ENCODE measurements at regions not wholly inside any gene's neighbourhood (a gene's known extent, or its start where the extent isn't known, plus 50 kb on each side); places are given as distances from the start of the nearest gene placed in this dataset.

GRCh38 chr4:59222221-59222620, 1977.9 kb upstream of the ADGRL3 start:
- TF ChIP-seq, protein P1, sequence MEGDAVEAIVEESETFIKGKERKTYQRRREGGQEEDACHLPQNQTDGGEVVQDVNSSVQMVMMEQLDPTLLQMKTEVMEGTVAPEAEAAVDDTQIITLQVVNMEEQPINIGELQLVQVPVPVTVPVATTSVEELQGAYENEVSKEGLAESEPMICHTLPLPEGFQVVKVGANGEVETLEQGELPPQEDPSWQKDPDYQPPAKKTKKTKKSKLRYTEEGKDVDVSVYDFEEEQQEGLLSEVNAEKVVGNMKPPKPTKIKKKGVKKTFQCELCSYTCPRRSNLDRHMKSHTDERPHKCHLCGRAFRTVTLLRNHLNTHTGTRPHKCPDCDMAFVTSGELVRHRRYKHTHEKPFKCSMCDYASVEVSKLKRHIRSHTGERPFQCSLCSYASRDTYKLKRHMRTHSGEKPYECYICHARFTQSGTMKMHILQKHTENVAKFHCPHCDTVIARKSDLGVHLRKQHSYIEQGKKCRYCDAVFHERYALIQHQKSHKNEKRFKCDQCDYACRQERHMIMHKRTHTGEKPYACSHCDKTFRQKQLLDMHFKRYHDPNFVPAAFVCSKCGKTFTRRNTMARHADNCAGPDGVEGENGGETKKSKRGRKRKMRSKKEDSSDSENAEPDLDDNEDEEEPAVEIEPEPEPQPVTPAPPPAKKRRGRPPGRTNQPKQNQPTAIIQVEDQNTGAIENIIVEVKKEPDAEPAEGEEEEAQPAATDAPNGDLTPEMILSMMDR (IDR thresholded peaks at IDR 0.05; ENCODE audit: borderline replicate concordance, insufficient read depth, low read depth, low read length), result no peak
- no peak overlapping the region for H3K4me3 ChIP-seq (ENCODE audit: low read depth, low read length)

GRCh38 chr4:59223292-59223941, 1976.7 kb upstream of the ADGRL3 start:
- H3K4me3 ChIP-seq (ENCODE audit: low read depth, low read length), result no peak overlapping the region
- TF ChIP-seq, protein P1 (IDR thresholded peaks at IDR 0.05; ENCODE audit: borderline replicate concordance, insufficient read depth, low read depth, low read length), result no peak

DNA sequence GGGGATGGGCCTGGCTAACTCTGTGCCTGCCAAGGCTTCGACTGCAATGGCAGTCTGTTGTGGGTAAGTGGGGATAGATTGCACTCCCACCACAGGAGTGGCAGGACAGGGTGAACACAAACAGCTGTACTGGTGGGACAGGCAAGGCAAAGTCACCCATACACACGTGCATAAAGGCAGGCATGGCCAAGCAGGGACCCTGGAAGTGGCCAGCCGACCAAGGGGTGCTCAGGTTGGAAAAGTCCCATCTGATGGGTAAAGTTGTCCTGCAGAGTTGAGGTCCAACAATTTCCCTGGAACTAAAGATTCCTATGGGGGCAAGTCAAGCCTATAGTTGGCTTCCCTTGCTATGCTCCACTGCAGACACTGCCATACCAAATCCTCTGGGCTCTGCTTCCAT, 1961.9 kb upstream of the ADGRL3 start:
- H3K4me3 ChIP-seq (ENCODE audit: low read depth, low read length), result no peak overlapping the region
- TF ChIP-seq, protein P1 (IDR thresholded peaks at IDR 0.05; ENCODE audit: borderline replicate concordance, insufficient read depth, low read depth, low read length), result no peak

GRCh38 chr4:59240011-59240410, 1960.1 kb upstream of the ADGRL3 start:
- H3K4me3 ChIP-seq (ENCODE audit: low read depth, low read length), result no peak overlapping the region
- TF ChIP-seq, protein P1 (IDR thresholded peaks at IDR 0.05; ENCODE audit: borderline replicate concordance, insufficient read depth, low read depth, low read length), result no peak

- H3K4me3 ChIP-seq (ENCODE audit: low read depth, low read length), result no peak overlapping the region
- TF ChIP-seq, protein P1 (IDR thresholded peaks at IDR 0.05; ENCODE audit: borderline replicate concordance, insufficient read depth, low read depth, low read length), result no peak
These were observed 1957.1 kb upstream of the ADGRL3 start for GRCh38 chr4:59243038-59243437.

DNA sequence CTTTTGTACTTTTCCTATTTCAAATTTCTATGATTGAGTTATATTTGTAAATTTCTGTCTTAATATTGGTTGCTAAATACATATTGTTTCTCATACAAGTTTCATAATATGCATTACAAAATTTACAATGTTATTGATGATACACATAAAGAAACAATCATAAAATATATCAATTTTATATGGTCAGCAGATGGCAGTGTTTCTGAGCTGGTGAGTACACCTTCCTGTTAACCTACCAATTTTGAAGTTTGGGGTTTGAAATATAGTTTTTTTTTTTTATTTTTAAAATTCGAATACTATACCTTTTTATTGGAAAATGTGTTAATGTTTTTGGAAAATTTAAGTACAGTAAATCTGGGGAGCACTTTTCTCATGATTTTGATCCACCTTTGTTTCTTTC, 1953.1 kb upstream of the ADGRL3 start:
- no peak overlapping the region for H3K4me3 ChIP-seq (ENCODE audit: low read depth, low read length)
- TF ChIP-seq, protein P1 (IDR thresholded peaks at IDR 0.05; ENCODE audit: borderline replicate concordance, insufficient read depth, low read depth, low read length), result no peak

DNA sequence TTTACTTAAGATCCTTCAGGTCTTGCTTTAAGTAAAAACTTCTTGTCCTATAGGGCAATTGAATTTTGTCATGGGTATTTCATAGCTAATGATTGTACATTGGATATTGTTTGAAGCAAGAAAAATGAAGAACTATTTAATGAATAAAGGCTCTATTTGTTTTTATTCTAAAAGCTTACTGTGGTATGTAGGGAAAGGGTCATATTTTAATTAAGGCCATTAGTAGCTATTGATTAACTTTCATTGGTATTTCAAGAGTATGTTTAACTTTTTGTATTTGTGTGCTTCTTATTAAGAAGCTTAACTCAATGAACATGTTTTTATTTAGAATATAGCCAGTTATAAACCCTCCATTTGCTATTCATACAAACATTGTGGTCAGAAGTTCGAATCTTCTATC, 1951.8 kb upstream of the ADGRL3 start:
- TF ChIP-seq, protein P1 (IDR thresholded peaks at IDR 0.05; ENCODE audit: borderline replicate concordance, insufficient read depth, low read depth, low read length), result no peak
- no peak overlapping the region for H3K4me3 ChIP-seq (ENCODE audit: low read depth, low read length)
